Hematopoietic multipotent progenitor cell treated with erythropoietin and hydrocortisone succinate and interleukin-3 and kit ligand, for 8 days (in vitro differentiated cells): ENCODE measurements at regions not wholly inside any gene's neighbourhood (a gene's known extent, or its start where the extent isn't known, plus 50 kb on each side); places are given as distances from the start of the nearest gene placed in this dataset.
"Not testable (repeated sequence)": the region's sequence is repeated elsewhere in the genome, so short reads cannot be mapped to it uniquely, and the experiment has no call there.

Experiments
- DNase-seq: peaks from one replicate; pipeline ENCODE4 v3.0.0-alpha.2; 2015

DNA sequence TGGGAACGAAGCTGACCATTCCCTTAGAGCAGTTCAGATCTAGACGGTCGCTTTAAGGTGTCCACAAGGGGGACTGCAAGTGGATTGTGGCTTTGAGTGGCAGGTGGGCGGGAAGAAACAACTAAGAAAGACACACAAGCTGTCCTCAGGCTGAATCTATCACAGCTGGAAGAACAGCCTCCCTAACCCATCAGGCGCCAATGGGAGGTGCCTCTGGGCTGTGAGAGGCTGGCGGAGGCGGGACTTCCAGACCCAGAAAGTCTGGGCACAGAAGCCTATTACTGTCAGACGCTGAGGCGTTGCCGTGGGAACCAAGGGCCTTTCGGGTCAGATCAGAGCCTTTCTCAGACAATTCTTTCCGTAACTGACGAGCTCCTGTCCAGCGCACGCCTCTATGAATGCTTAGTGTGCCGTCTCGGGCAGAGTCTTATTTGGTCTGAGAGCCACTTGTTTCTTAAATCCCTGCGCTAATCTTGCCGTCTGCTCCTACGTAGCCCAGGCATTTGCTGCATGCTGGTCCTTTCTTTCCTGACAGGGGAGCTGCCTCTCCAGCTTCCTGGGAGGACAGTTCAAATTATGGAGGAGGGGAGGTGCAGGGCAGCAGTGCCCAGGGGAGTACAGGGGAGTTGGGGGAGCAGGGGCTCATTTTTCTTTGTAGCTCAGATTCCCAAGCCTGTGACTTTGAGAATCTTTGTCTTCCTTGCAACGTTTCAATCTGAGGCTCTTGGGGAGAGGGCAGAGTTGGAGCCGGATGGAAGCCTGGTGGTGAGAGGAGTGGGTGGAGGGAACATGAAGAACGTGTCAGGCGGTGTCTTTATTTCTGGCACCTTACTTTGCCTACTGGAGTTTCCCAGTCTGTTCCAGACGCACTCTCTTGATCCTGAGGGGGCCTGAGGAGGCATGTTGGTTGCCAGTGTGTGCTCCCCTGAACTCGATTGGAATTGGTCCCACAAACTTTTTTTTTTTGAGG, 618.7 kb downstream of the KCNJ18 start:
- DNase-seq: no peak

DNA sequence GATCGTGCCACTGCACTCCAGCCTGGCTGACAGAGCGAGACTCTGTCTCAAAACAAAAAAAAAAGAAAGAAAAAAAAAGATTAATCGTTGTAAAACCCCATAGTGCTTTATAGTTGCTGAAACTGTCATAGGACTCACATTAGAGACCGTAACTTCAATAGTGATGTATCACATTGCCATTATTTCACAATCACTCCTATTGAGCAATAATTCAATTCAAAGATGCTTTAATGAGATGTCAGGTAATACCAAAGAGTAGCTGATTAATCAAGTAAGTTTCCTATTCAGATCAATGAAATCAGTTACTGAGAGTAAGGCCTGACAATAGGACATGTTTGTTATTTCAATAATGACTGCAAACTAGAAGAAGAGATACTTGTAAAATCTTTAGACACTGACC, 628.7 kb downstream of the KCNJ18 start:
- not testable (repeated sequence) for DNase-seq

DNA sequence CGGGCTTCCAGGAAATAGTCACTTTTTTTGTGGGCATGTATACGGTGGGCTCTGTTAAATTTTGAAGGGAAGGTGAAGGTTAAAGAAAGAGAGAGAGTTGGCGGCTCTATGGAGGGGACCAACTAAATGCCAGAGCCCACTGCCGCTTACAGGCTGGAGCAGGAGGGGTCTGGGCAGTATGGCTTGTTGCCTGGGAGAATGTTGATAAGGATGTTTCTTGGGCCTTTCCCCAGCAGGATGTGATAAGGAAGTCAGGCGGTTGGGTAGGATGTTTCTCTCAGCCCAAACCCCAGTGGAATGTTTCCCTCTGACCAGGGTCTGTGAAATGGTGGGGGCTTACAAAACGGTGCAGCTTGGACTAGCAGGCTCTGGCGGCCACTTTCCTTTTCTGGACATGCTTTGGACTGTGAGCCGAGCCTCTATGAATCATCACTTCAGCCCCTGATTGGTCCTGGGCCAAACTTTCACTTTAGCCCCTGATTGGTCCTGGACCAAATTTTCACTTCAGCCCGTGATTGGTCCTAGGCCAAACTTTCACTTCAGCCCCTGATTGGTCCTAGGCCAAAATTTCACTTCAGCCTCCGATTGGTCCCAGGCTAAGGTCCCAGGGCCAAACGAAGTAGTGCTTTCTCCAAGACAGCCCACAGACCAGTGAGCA, 630.7 kb downstream of the KCNJ18 start:
- DNase-seq: not testable (repeated sequence)

DNA sequence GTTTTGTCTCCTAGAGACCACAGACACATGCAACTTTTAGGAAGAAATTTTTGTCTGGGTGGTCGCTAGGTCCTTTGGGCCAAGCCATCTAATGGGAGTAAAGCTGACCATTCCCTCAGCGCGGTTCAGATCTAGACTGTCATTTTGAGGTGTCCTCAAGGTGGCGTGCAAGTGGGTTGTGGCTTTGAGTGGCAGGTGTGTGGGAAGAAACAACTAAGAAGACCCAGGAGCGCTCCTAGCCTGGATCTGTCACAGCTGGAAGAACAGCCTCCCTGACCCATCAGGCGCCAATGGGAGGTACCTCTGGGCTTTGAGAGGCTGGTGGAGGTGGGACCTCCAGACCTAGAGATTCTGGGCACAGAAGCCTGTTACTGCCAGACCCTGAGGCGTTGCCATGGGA, 645.1 kb downstream of the KCNJ18 start:
- DNase-seq: no peak

DNA sequence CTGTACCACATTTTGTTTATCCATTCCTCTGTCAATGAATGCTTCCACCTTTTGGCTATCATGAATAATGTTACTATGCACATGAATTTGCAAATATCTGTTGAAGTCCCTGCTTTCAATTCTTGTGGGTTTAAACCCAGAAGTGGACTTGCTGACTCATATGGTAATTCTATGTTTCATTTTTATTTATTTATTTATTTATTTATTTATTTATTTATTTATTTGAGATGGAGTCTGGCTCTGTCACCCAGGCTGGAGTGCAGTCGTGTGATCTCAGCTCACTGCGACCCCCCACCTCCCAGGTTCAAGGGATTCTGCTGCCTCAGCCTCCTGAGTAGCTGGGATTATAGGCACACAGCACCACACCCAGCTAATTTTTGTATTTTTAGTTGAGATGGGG, 664.3 kb downstream of the KCNJ18 start:
- DNase-seq: not testable (repeated sequence)

DNA sequence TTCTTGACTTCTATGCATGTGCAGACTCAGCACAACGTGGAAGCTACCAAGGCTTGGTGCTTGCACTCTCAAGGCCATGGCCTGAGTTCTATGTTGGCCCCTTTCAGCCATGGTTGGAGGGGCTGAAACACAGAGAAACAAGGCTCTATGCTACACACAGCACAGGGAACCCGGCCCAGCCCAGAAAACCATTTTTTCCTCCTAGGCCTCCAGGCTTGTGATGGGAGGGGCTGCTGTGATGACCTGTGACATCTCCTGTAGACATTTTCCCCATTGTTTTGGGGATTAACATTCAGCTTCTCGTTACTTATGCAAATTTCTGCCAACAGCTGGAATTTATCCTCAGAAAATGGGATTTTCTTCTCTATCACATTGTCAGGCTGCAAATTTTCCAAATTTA, 678.7 kb downstream of the KCNJ18 start:
- DNase-seq: not testable (repeated sequence)

DNA sequence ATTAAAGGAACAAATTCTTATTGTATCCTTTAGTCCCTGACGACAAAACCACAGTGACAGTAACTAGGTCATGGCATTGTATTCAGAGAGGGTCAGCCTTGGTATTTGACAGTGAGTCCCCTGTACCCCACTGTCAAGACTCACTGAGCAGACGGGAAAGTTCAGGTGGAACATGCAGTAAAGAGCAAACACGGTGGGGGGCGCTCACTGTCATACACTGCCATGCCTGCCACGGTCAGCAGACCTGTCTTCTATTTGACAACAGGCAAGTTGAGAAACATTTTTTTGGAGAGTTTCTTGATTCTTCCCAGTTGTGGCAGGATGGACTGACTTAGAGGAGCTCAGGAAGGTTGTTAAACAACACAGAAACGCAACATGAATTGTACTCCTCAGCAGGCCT, 681.6 kb downstream of the KCNJ18 start:
- DNase-seq: no peak

DNA sequence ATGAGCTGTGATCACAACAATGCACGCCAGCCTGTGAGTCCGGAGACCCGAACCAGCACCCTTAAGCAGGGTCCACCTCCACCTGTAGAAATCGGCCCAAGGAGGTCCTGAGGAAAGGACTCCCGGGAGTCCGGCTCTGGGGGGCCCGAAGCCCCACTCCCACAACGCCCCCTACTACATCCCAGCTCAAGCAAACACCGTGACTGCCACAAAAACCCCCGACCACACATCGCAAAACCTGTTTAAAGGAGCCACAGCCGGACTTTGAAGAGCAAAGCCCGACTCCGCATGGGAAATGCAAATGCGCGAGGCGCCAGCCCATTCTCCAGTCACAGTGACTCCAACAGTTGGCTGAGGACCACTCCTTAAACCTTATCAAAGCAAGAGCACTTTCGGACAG, 682.4 kb downstream of the KCNJ18 start:
- DNase-seq: no peak

DNA sequence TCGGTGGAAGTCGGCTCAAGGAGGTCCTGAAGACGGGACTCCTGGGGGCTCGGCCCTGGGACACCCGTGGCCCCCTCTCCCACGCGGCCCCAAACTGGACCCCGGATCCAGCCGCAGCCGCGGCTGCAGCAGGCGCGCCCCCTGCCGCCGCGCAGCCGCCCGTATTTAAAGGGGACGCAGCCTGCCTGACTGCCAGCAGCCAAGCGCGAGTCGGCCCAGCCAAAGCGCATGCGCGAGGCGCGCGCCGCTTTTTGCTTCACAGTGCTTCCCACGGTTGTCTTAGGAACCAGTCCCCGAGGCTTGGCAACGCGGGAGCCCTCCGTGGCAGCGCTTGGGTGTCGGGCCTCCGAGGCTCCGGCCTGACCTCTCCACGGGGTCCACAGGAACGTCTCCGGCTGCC, 684.4 kb downstream of the KCNJ18 start:
- DNase-seq: not testable (repeated sequence)

DNA sequence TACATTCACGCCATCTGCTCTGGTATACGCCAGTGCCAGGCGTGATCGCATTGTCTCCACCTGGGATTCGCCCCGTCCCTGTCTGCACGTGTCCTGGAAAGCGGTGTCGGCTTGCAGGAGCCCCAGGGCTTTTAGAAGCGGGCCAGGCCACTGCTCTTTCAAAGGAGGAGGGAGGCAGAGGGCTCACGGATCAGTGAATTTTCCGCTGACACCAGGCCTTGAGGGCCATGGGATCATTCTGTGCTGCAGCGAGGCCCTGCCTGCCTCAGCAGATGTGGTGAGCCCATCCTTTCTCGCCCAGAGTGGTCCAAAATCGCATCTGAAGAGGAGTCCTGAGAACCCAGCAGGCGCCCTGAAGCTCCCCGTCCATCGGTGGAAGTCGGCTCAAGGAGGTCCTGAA, 686.4 kb downstream of the KCNJ18 start:
- DNase-seq: not testable (repeated sequence)

DNA sequence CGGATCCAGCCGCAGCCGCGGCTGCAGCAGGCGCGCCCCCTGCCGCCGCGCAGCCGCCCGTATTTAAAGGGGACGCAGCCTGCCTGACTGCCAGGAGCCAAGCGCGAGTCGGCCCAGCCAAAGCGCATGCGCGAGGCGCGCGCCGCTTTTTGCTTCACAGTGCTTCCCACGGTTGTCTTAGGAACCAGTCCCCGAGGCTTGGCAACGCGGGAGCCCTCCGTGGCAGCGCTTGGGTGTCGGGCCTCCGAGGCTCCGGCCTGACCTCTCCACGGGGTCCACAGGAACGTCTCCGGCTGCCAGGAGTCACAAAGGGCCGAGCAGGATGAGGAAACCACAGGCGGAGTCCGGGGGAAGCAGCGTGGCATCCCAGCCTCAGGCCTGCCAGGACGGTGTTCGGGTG, 689.3 kb downstream of the KCNJ18 start:
- not testable (repeated sequence) for DNase-seq

DNA sequence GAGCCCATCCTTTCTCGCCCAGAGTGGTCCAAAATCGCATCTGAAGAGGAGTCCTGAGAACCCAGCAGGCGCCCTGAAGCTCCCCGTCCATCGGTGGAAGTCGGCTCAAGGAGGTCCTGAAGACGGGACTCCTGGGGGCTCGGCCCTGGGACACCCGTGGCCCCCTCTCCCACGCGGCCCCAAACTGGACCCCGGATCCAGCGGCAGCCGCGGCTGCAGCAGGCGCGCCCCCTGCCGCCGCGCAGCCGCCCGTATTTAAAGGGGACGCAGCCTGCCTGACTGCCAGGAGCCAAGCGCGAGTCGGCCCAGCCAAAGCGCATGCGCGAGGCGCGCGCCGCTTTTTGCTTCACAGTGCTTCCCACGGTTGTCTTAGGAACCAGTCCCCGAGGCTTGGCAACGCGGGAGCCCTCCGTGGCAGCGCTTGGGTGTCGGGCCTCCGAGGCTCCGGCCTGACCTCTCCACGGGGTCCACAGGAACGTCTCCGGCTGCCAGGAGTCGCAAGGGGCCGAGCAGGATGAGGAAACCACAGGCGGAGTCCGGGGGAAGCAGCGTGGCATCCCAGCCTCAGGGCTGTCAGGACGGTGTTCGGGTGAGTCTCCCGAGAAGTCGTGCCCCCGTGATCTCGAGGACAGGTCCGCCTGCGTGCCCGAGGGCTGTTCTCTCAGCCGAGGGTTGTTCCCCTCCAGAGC, 691.6 kb downstream of the KCNJ18 start:
- DNase-seq: not testable (repeated sequence)

DNA sequence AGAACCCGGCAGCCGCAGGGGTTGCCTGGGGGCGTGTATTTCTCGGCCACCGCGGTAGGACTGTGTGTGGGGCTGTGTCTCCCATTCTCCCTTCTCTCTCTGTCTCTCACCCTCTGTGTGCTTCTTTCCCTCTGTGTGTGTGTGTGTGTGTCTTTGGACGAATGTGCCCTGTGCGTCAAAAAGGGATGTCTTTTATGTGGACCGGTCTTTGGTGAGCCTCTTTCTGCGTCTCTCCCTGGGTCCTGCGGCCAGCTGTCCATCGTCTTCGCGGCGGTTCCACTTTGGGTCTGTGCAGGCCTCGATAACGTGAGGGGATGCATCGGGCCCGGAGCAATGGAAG, 692.1 kb downstream of the KCNJ18 start:
- DNase-seq: not testable (repeated sequence)

DNA sequence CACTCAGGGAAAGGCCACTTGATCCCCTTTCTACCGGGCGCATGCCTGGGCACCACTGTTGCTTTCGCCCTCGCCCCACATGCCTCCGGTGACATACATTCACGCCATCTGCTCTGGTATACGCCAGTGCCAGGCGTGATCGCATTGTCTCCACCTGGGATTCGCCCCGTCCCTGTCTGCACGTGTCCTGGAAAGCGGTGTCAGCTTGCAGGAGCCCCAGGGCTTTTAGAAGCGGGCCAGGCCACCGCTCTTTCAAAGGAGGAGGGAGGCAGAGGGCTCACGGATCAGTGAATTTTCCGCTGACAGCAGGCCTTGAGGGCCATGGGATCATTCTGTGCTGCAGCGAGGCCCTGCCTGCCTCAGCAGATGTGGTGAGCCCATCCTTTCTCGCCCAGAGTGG, 706.1 kb downstream of the KCNJ18 start:
- not testable (repeated sequence) for DNase-seq

DNA sequence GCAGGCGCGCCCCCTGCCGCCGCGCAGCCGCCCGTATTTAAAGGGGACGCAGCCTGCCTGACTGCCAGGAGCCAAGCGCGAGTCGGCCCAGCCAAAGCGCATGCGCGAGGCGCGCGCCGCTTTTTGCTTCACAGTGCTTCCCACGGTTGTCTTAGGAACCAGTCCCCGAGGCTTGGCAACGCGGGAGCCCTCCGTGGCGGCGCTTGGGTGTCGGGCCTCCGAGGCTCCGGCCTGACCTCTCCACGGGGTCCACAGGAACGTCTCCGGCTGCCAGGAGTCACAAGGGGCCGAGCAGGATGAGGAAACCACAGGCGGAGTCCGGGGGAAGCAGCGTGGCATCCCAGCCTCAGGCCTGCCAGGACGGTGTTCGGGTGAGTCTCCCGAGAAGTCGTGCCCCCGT, 706.7 kb downstream of the KCNJ18 start:
- not testable (repeated sequence) for DNase-seq

DNA sequence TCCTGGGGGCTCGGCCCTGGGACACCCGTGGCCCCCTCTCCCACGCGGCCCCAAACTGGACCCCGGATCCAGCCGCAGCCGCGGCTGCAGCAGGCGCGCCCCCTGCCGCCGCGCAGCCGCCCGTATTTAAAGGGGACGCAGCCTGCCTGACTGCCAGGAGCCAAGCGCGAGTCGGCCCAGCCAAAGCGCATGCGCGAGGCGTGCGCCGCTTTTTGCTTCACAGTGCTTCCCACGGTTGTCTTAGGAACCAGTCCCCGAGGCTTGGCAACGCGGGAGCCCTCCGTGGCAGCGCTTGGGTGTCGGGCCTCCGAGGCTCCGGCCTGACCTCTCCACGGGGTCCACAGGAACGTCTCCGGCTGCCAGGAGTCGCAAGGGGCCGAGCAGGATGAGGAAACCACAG, 712.8 kb downstream of the KCNJ18 start:
- DNase-seq: not testable (repeated sequence)

DNA sequence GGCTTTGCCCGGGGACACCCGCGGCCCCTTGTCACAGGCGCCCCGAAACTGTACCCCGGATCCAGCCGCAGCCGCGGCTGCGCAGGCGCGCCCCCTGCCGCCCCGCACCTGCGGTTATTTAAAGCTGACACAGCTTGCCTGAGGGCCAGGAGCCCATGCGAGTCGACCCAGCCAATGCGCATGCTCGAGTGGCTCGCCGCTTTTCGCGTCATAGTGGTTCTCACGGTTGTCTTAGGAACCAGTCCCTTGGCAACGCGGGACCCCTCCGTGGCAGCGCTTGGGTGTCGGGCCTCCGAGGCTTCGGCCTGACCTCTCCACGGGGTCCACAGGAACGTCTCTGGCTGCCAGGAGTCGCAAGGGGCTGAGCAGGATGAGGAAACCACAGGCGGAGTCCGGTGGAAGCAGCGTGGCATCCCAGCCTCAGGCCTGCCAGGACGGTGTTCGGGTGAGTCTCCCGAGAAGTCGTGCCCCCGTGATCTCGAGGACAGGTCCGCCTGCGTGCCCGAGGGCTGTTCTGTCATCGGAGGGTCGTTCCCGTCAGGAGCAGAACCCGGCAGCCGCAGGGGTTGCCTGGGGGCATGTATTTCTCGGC, 716.9 kb downstream of the KCNJ18 start:
- no peak for DNase-seq

DNA sequence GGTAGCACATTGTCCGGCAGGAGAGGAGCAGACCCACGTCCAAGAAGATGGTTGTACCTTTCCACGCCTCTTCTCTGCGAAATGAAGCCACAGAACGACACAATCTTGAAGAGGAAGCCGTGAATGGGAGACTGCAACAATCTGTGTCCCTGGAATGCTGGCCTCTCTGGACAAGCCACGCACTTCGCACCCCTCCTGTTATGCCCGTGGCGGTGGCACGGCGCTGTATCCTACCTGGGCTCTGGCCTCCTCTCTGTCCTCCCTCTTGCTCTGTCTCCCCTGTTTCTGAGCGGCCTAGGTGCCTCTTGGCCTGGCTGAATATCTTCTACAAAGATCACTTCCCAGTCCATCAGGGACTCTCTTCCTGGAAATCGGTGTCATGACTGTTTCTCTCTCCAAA, 717.8 kb downstream of the KCNJ18 start:
- DNase-seq: no peak

DNA sequence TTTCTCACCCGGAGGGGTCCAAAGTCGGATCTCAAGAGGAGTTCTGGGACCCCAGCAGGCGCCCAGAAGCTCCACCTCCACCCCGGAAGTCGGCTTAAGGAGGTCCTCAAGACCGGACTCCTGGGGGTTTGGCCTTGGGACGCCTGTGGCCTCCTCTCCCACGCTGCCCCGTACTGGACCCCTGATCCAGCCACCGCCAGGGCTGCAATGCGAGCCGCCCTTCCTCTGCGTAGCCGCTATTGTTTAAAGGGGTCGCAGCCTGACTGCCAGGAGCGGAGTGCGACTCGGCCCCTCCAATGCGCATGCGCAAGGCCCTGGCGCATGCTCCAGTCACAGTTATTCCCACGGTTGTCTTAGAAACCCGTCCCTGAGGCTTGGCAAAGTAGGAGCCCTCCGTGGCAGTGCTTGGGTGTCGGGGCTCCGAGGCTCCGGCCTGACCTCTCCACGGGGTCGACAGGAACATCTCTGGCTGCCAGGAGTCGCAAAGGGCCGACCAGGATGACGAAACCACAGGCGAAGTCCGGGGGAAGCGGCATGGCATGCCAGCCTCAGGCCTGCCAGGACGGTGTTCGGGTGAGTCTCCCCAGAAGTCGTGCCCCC, 719.0 kb downstream of the KCNJ18 start:
- no peak for DNase-seq

DNA sequence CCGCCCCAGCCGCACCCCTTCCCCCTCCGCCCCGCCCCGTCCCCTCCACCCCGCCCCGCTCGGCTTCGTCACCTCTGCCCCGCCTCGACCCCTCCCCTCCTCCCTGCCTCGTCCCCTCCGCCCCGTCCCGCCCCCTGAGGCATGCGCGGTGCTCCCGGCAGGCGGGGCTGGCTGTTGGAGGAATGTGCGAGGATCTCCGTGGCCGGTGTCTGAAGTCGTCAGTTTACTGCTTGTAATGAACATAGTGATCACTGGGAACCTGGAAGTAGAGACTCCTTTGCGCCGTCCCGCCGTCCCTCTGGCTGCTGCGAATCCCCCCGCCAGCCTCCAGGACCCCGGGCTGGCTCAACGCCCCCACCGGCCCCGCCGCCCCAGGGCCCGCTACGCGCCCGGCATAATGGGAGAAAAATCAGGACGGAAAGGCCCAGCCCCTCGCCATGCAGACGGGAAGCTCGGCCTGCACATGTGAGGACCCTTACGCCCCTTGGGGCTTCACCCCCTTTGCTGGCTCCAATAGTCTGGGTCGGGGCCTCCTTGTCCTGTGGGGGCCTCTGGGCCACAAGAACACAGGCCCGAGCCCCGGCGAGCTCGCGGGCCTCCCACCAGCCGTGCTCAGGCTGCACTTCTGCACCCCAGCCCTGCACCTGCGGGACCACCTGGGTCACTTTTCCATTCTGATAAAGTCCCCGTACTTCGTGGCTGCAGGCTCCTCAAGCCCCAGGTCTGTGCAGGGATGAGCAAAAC, 743.1 kb downstream of the KCNJ18 start:
- DNase-seq: no peak

DNA sequence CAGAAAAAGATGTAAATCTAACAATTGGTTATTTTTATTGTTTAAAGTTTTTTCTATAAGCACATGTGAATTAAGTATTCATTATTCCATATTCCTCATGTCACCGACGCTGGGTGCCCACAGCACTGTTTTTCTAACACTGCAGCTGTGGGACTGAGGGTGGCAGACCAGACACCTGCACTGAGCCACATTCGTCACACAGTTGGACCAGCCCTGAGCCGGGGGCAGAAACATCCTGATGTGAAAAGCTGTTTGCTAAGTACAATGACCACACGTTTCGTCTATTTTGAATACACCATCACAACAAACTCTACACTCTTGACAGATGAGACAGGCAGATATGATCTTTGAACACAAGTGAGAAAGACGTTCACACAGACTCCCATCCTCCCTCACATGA, 749.5 kb downstream of the KCNJ18 start:
- DNase-seq: no peak

DNA sequence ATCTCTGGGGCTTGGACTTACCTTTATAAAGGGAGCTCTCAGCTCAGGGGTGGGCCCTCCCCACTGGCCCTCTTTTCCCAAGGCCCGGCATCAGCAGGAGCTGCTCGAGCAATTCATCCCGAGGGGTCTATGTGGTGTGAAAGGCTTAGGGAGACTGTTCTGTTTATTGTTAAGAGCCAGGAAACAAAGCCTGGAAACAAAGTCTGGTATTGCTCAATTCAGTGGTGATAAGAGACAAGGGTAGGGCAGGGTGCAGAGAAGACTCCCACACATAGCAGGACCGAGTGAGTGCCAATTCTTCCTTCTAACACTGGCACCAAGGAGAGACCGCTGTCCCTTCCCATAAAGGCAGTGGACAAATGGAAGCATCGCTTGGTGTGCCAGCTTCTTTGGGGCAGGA, 750.7 kb downstream of the KCNJ18 start:
- no peak for DNase-seq
